Thoracic aorta (tissue), 2 donors: ENCODE measurements at regions not wholly inside any gene's neighbourhood (a gene's known extent, or its start where the extent isn't known, plus 50 kb on each side); places are given as distances from the start of the nearest gene placed in this dataset.

ENCODE experiments used
- ATAC-seq: fragments of 150-250 bp; one replicate; pipeline ENCODE4 v1.8.0; 2017; ENCODE audit warnings: low read depth; ENCODE audit not compliant: insufficient number of reproducible peaks, low FRiP score
- DNase-seq: peaks from one replicate; pipeline ENCODE4 v3.0.0-alpha.2; 2020; ENCODE audit warnings: low spot score
- H3K27ac ChIP-seq, 2 donors: fragments of 200-600 bp; sonication (generic); 1 replicate in 1 of 2; 2 replicates in 1 of 2; pipeline ENCODE4 v1.5.1; 2016; ENCODE audit warnings: mild to moderate bottlenecking in 2 of 2, moderate library complexity in 2 of 2
- H3K27me3 ChIP-seq: fragments of 200-600 bp; sonication (generic); replicated peaks from 2 replicates; pipeline ENCODE4 v1.6.0; 2016; ENCODE audit warnings: mild to moderate bottlenecking; ENCODE audit not compliant: insufficient read depth
- H3K36me3 ChIP-seq: fragments of 200-600 bp; sonication (generic); one replicate; pipeline ENCODE4 v1.5.1; 2016
- H3K4me1 ChIP-seq, 2 donors: fragments of 200-600 bp; sonication (generic); 1 replicate in 1 of 2; 2 replicates in 1 of 2; pipeline versions ENCODE4 v1.5.1 to v1.6.0; 2016; ENCODE audit warnings: low read depth in 2 of 2, mild to moderate bottlenecking in 1 of 2; ENCODE audit not compliant: control insufficient read depth in 1 of 2
- H3K4me3 ChIP-seq: fragments of 200-600 bp; sonication (generic); 2 replicates; pipeline ENCODE4 v1.5.1; 2016; ENCODE audit warnings: mild to moderate bottlenecking
- H3K9me3 ChIP-seq: fragments of 200-600 bp; sonication (generic); 2 replicates; pipeline ENCODE4 v1.5.1; 2016
- CTCF ChIP-seq: fragments of 200-600 bp; sonication (generic); IDR thresholded peaks from one replicate; pipeline ENCODE4 v1.5.1; 2019; ENCODE audit warnings: antibody characterized with exemption

- Histone ChIP-seq H3K4me3 (no peak overlapping the region), H3K4me1 (no peaks in the 10 kb centered on the region), H3K9me3 (no peaks in the 10 kb centered on the region), H3K27ac (no peak overlapping the region), H3K36me3 (no peaks in the 10 kb centered on the region), H3K27me3 (no peaks in the 10 kb centered on the region)
- no peak for DNase-seq
- TF ChIP-seq CTCF: no peak
- no peak for ATAC-seq
These were observed 65.4 kb downstream of the FZD10 start for GRCh38 chr12:130227641-130228040.

- Histone ChIP-seq H3K4me3 (no peak overlapping the region), H3K4me1 (no peaks in the 10 kb centered on the region), H3K27me3 (no peaks in the 10 kb centered on the region), H3K27ac (no peak overlapping the region), H3K36me3 (no peaks in the 10 kb centered on the region), H3K9me3 (no peaks in the 10 kb centered on the region)
- ATAC-seq: no peak
- DNase-seq: no peak
- no peak for TF ChIP-seq CTCF
These were observed 74.2 kb downstream of the FZD10 start for GRCh38 chr12:130236446-130236845.

GRCh38 chr12:130240831-130241590, 78.7 kb downstream of the FZD10 start:
- DNase-seq (no peak), ATAC-seq (no peak)
- TF ChIP-seq CTCF: no peak
- no peak overlapping the region for H3K4me3 ChIP-seq
- no peaks in the 10 kb centered on the region for H3K4me1 ChIP-seq
- no peaks in the 10 kb centered on the region for H3K9me3 ChIP-seq
- no peaks in the 10 kb centered on the region for H3K27me3 ChIP-seq
- H3K27ac ChIP-seq: no peak overlapping the region
- H3K36me3 ChIP-seq: no peaks in the 10 kb centered on the region

GRCh38 chr12:130242506-130242905, 80.2 kb downstream of the FZD10 start:
- H3K27me3 ChIP-seq: no peaks in the 10 kb centered on the region
- no peak for TF ChIP-seq CTCF
- H3K4me1 ChIP-seq: no peaks in the 10 kb centered on the region
- H3K4me3 ChIP-seq: no peak overlapping the region
- DNase-seq (no peak), ATAC-seq (no peak)
- H3K36me3 ChIP-seq: no peaks in the 10 kb centered on the region
- no peaks in the 10 kb centered on the region for H3K9me3 ChIP-seq
- H3K27ac ChIP-seq: no peak overlapping the region

GRCh38 chr12:130245251-130245650, 83.0 kb downstream of the FZD10 start:
- Histone ChIP-seq H3K27ac (no peak overlapping the region), H3K4me3 (no peak overlapping the region), H3K27me3 (no peaks in the 10 kb centered on the region), H3K36me3 (no peaks in the 10 kb centered on the region), H3K9me3 (no peaks in the 10 kb centered on the region), H3K4me1 (no peaks in the 10 kb centered on the region)
- DNase-seq (no peak), ATAC-seq (no peak)
- TF ChIP-seq CTCF: no peak
